AG04450 (cell line): ENCODE measurements at regions not wholly inside any gene's neighbourhood (a gene's known extent, or its start where the extent isn't known, plus 50 kb on each side); places are given as distances from the start of the nearest gene placed in this dataset.

ENCODE experiments used
- CTCF ChIA-PET: fragments of 300-600, 350-600 bp; formaldehyde crosslinking; extraction: SDS; loops from one replicate; lab custom pipeline; 2022; ENCODE audit warnings: antibody characterized with exemption, inconsistent platforms; lab: Charles Lee
- POLR2A ChIA-PET: fragments of 350-600 bp; formaldehyde crosslinking; extraction: SDS; loops from one replicate; lab custom pipeline; 2021; ENCODE audit warnings: antibody characterized with exemption, inconsistent platforms; lab: Yijun Ruan, JAX
- DNase-seq: peaks from one replicate; pipeline ENCODE4 v3.0.0-alpha.2; 2011; ENCODE audit warnings: low read depth, low spot score
- H3K27ac ChIP-seq: one replicate; pipeline ENCODE4 v1.5.1; 2012; ENCODE audit warnings: low read depth, low read length, control low read depth
- H3K27me3 ChIP-seq: one replicate; pipeline ENCODE4 v1.6.0; 2012; ENCODE audit warnings: low read length; ENCODE audit not compliant: control insufficient read depth, insufficient read depth
- H3K4me3 ChIP-seq: 2 replicates; pipeline ENCODE4 v1.5.1; 2011; ENCODE audit warnings: mild to moderate bottlenecking, low read depth, low read length, control low read depth
- H3K9me3 ChIP-seq: 2 replicates; pipeline ENCODE4 v1.5.1; 2012; ENCODE audit warnings: low read length; ENCODE audit not compliant: control insufficient read depth, insufficient read depth
- CTCF ChIP-seq: IDR thresholded peaks from 2 replicates; pipeline ENCODE4 v1.5.1; 2011; ENCODE audit warnings: low read depth, low read length, control low read depth, inconsistent platforms

DNA sequence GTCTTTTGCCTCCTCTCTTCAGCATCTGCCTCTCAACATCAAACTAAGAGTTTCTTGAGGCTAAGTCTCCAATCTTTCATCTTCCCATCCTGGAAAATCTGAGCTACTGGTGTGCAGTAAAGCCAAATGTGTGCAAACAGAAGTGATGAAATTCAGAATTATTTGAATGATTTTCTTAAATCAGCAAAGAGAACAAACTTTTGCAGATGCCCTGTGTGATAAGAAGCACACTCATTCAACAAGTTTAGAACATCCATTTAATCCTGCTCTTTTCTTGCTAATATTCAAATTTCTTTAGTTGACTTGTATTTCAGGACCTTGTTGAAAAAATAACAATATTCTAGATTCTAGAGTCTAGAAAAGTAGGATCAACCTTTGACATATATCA lies 1374.9 kb upstream of the CELF4 start:
- POLR2A ChIA-PET: no interaction called here
- no peak for TF ChIP-seq CTCF

DNA sequence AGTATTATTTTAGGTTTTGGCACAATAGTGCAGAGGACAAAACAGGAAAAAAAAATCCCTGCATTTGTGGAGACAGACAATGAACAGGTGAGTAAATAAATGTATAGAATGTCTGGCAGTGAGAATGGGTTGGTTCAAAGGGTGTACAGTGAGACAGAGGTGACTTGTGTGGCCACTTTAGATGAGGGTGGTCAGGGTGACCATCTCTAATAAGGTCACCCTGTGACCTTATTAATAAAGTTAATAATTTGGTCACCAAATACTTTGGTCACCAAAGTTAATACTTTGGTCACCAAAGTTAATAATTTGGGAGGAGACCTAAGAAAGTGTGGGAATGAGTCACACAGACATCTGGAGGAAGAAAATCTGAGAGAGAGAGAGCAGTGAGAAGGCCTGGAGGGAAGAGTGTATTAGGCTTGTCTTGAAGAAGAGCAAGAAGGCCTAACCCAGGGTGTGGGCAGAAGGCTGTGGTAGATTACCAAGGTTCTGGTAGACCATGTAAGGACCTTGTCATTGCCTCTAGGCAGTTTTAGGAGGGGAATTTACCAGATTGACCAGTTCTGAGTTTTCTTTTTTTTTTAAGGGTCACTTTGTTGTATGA lies 1368.4 kb upstream of the CELF4 start:
- POLR2A ChIA-PET: no interaction called here
- no peak overlapping the region for H3K27ac ChIP-seq
- H3K27me3 ChIP-seq: no peaks in the 10 kb centered on the region
- CTCF ChIA-PET: no interaction called here
- no peak for DNase-seq
- TF ChIP-seq CTCF: no peak
- no peaks in the 10 kb centered on the region for H3K9me3 ChIP-seq
- no peak overlapping the region for H3K4me3 ChIP-seq

More for the DNA sequence above, 1374.9 kb upstream of the CELF4 start:
- no peaks in the 10 kb centered on the region for H3K27me3 ChIP-seq
- H3K4me3 ChIP-seq: no peak overlapping the region
- CTCF ChIA-PET: no interaction called here
- no peak for DNase-seq
- H3K27ac ChIP-seq: no peak overlapping the region
- H3K9me3 ChIP-seq: peaks cover 19% of the 10 kb centered on the region

GRCh38 chr18:38933322-38933721 lies 1367.7 kb upstream of the CELF4 start:
- CTCF ChIA-PET: no interaction called here
- TF ChIP-seq CTCF: no peak
- Histone ChIP-seq H3K9me3 (no peaks in the 10 kb centered on the region), H3K27me3 (no peaks in the 10 kb centered on the region), H3K27ac (no peak overlapping the region), H3K4me3 (no peak overlapping the region)
- POLR2A ChIA-PET: no interaction called here
- DNase-seq: no peak

GRCh38 chr18:38932752-38933151 lies 1367.2 kb upstream of the CELF4 start:
- CTCF ChIA-PET: no interaction called here
- DNase-seq: no peak
- Histone ChIP-seq H3K9me3 (no peaks in the 10 kb centered on the region), H3K27ac (no peak overlapping the region), H3K27me3 (no peaks in the 10 kb centered on the region), H3K4me3 (no peak overlapping the region)
- POLR2A ChIA-PET: no interaction called here
- no peak for TF ChIP-seq CTCF

DNA sequence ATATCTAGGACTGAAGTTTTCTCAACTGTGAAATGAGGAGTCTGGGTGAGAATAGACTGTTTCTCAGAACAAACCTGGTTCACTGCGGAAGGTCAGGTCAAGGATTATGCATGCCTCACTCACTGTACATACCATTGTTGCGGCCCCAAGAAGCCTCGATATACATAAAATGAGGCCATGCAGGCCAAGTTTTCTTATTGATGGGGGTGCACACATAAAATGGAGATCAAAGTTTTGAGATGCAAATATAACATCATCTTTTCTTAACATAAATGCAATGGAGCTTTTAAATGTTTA lies 1366.1 kb upstream of the CELF4 start:
- no peak for DNase-seq
- POLR2A ChIA-PET: no interaction called here
- Histone ChIP-seq H3K27ac (no peak overlapping the region), H3K9me3 (no peaks in the 10 kb centered on the region), H3K4me3 (no peak overlapping the region), H3K27me3 (no peaks in the 10 kb centered on the region)
- CTCF ChIA-PET: no interaction called here
- TF ChIP-seq CTCF: no peak
